ENCODE measurements at regions not wholly inside any gene's neighbourhood (a gene's known extent, or its start where the extent isn't known, plus 50 kb on each side); places are given as distances from the start of the nearest gene placed in this dataset.

DNA sequence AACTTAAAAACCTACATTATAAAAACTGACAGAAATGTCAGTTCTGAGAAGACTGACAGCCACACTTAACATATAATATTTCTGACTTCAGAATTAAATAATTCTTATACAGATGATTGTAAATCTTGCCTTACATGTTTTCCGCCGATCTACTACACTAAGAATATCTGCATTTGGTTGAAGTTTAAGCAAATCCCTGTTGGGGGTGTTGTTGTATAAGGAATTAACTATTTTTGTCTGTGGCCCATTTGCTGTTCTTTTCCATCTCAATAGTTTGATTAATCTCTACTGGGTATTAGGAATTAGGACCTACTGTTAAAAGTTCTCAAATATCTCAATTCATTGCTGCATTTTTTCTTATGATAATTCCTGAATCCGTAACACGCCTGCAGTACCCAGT is 838.3 kb upstream of the ROBO1 start:
- TF ChIP-seq, protein P1, sequence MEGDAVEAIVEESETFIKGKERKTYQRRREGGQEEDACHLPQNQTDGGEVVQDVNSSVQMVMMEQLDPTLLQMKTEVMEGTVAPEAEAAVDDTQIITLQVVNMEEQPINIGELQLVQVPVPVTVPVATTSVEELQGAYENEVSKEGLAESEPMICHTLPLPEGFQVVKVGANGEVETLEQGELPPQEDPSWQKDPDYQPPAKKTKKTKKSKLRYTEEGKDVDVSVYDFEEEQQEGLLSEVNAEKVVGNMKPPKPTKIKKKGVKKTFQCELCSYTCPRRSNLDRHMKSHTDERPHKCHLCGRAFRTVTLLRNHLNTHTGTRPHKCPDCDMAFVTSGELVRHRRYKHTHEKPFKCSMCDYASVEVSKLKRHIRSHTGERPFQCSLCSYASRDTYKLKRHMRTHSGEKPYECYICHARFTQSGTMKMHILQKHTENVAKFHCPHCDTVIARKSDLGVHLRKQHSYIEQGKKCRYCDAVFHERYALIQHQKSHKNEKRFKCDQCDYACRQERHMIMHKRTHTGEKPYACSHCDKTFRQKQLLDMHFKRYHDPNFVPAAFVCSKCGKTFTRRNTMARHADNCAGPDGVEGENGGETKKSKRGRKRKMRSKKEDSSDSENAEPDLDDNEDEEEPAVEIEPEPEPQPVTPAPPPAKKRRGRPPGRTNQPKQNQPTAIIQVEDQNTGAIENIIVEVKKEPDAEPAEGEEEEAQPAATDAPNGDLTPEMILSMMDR (IDR thresholded peaks at IDR 0.05) = no peak
- TF ChIP-seq POLR2A (IDR thresholded peaks at IDR 0.05; ENCODE audit: low read depth) (no peak), EP300 (IDR thresholded peaks at IDR 0.05) (no peak)

Measured in esophagus muscularis mucosa (tissue), 4 donors.